ENCODE measurements at regions not wholly inside any gene's neighbourhood (a gene's known extent, or its start where the extent isn't known, plus 50 kb on each side); places are given as distances from the start of the nearest gene placed in this dataset.

DNA sequence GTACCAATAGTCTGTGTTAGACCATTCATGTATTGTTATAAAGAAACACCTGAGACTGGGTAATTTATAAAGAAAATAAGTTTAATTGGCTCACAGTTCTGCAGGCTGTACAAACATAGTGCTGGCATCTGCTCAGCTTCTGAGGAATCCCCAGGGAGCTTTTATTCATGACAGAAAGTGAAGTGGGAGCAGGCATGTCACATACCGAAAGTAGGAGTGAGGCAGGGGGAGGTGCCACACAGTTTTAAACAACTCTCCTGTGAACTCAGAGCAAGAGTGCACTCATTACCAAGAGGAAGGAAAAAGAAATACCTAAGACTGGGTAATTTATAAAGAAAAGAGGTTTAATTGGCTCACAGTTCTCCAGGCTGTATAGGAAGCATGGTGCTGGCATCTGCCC, 591.2 kb downstream of the PPP4R3C start:
- no peak overlapping the region for H3K27ac ChIP-seq
- H3K9me3 ChIP-seq = peaks cover 0 to 5% of the 10 kb centered on the region in 2 donors
- no peaks in the 10 kb centered on the region for H3K4me1 ChIP-seq
- TF ChIP-seq, protein P1, sequence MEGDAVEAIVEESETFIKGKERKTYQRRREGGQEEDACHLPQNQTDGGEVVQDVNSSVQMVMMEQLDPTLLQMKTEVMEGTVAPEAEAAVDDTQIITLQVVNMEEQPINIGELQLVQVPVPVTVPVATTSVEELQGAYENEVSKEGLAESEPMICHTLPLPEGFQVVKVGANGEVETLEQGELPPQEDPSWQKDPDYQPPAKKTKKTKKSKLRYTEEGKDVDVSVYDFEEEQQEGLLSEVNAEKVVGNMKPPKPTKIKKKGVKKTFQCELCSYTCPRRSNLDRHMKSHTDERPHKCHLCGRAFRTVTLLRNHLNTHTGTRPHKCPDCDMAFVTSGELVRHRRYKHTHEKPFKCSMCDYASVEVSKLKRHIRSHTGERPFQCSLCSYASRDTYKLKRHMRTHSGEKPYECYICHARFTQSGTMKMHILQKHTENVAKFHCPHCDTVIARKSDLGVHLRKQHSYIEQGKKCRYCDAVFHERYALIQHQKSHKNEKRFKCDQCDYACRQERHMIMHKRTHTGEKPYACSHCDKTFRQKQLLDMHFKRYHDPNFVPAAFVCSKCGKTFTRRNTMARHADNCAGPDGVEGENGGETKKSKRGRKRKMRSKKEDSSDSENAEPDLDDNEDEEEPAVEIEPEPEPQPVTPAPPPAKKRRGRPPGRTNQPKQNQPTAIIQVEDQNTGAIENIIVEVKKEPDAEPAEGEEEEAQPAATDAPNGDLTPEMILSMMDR (IDR thresholded peaks at IDR 0.05) = no peak
- TF ChIP-seq POLR2AphosphoS5 (IDR thresholded peaks at IDR 0.05) = no peak
- TF ChIP-seq POLR2A (IDR thresholded peaks at IDR 0.05) = no peak
- intact Hi-C loops (cut with DNase I; ENCODE audit: low total_unique reads) = no loop called here
- peaks cover 0 to 7% of the 10 kb centered on the region in 2 donors for H3K27me3 ChIP-seq
- DNase-seq (ENCODE audit: low spot score in 2 of 2) = no peak
- H3K4me3 ChIP-seq = no peak overlapping the region
- H3K36me3 ChIP-seq = no peaks in the 10 kb centered on the region

DNA sequence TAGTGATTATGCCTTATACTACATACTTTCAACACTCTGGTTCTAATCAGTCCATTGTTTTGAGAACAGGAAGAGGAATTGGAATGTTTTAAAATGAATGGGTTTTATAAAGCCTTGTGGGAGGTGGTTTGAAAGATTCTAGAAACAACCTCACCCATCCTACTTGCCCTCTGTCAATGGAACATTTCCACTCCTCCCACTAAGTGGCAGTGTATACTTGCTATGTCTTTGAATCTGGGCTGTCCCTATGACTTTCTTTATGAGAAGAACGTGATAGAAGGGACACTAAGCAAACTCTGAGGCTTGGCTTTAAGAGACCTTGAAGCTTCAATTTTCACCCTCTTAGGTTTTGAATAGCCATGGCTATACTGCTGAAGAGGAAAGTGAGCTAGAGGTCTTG, 611.2 kb downstream of the PPP4R3C start:
- H3K36me3 ChIP-seq = no peaks in the 10 kb centered on the region
- TF ChIP-seq, protein P1 (IDR thresholded peaks at IDR 0.05) = no peak
- TF ChIP-seq POLR2AphosphoS5 (IDR thresholded peaks at IDR 0.05) (no peak), POLR2A (IDR thresholded peaks at IDR 0.05) (no peak)
- H3K27me3 ChIP-seq = no peaks in the 10 kb centered on the region
- H3K27ac ChIP-seq = no peak overlapping the region
- intact Hi-C loops (cut with DNase I; ENCODE audit: low total_unique reads) = no loop called here
- no peak overlapping the region for H3K4me3 ChIP-seq
- H3K9me3 ChIP-seq = no peaks in the 10 kb centered on the region
- no peak for DNase-seq (ENCODE audit: low spot score in 2 of 2)
- no peaks in the 10 kb centered on the region for H3K4me1 ChIP-seq

DNA sequence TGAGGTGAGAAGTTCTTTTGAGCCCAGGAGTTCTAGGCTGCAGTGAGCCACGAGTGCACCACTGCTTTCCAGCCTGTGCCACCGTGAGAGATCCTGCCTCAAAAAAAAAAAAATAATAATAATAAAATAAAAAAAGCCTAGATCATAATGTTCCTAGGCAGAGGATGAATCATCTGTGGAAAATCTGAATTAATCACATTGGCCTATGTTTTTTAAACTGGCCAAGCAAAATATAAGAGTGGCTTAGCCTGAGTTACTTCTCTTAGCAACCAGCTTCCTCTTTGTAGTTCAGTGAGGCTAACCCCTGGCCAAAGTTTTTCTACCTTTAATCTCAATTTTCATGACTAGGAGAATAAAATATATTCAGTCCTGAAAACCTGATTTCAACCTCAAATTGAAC, 614.6 kb downstream of the PPP4R3C start:
- Histone ChIP-seq H3K4me3 (no peak overlapping the region), H3K27ac (no peak overlapping the region), H3K4me1 (no peaks in the 10 kb centered on the region), H3K27me3 (no peaks in the 10 kb centered on the region), H3K36me3 (no peaks in the 10 kb centered on the region), H3K9me3 (no peaks in the 10 kb centered on the region)
- DNase-seq (ENCODE audit: low spot score in 2 of 2) = no peak
- intact Hi-C loops (cut with DNase I; ENCODE audit: low total_unique reads) = no loop called here
- no peak for TF ChIP-seq POLR2A (IDR thresholded peaks at IDR 0.05)
- TF ChIP-seq, protein P1 (IDR thresholded peaks at IDR 0.05) = no peak
- TF ChIP-seq POLR2AphosphoS5 (IDR thresholded peaks at IDR 0.05) = no peak

DNA sequence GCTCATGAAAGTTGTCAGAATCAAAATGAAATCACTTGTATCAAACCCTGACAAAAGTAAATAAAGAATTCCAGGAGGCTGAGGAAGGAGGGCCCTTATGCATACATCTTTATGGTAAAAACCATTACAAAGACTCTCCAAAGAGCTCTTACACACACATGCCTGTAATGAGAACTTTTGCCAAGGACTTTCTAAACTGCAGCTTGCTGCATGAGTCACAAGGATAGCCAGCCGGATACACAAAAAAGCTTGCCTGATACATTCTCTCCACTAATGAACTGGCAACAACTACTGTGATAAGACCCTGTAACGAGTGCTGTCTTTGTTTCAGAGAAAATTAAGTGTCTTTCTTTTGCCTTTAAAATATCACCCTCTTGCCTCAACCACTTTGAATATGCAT, 618.1 kb downstream of the PPP4R3C start:
- Histone ChIP-seq H3K27me3 (no peaks in the 10 kb centered on the region), H3K9me3 (no peaks in the 10 kb centered on the region), H3K27ac (no peak overlapping the region), H3K4me3 (no peak overlapping the region), H3K36me3 (no peaks in the 10 kb centered on the region), H3K4me1 (no peaks in the 10 kb centered on the region)
- TF ChIP-seq POLR2A (IDR thresholded peaks at IDR 0.05) (no peak), POLR2AphosphoS5 (IDR thresholded peaks at IDR 0.05) (no peak)
- TF ChIP-seq, protein P1 (IDR thresholded peaks at IDR 0.05) = no peak
- DNase-seq (ENCODE audit: low spot score in 2 of 2) = no peak
- intact Hi-C loops (cut with DNase I; ENCODE audit: low total_unique reads) = no loop called here

DNA sequence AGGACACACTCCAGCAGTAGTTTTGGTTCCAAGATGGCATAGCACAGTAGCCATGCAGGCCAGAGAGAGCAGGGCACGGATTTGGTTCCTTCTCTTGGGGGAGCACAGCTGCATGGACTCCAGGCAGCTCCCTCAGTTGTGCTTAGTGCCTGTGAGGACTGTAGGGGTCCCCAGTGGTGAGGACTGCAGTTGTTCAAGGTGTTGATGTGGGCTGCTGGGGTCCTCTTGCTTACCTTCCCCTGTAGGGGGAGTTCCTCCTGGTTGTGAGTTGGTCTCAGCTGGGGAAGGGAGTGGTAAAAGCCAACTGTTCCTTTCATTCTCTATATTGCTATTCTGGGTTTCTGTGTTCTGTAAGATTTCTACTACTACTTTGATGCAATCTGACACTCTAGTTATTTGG, 606.5 kb downstream of the MAGEB5 start:
- DNase-seq (ENCODE audit: low spot score in 2 of 2) = no peak
- Histone ChIP-seq H3K27ac (no peak overlapping the region), H3K27me3 (peaks cover 0 to 41% of the 10 kb centered on the region in 2 donors), H3K36me3 (no peaks in the 10 kb centered on the region), H3K4me1 (no peaks in the 10 kb centered on the region), H3K9me3 (no peaks in the 10 kb centered on the region), H3K4me3 (no peak overlapping the region)
- intact Hi-C loops (cut with DNase I; ENCODE audit: low total_unique reads) = no loop called here
- TF ChIP-seq POLR2A (IDR thresholded peaks at IDR 0.05) (no peak), POLR2AphosphoS5 (IDR thresholded peaks at IDR 0.05) (no peak)
- TF ChIP-seq, protein P1 (IDR thresholded peaks at IDR 0.05) = no peak
